Activated CD8-positive, alpha-beta memory T cell treated with anti-CD3 and anti-CD28 coated beads for 1 hour (primary cell): ENCODE measurements at regions not wholly inside any gene's neighbourhood (a gene's known extent, or its start where the extent isn't known, plus 50 kb on each side); places are given as distances from the start of the nearest gene placed in this dataset.
A peak's percentile ranks its signal among the peaks of the same experiment; 100 is the strongest.

Experiments
- DNase-seq, 2 donors: peaks; one replicate each; pipeline ENCODE4 v3.0.0-alpha.2; 2020; ENCODE audit warnings: low read depth in 1 of 2; ENCODE audit errors: extremely low read depth in 1 of 2

- no peak for DNase-seq
Observed at GRCh38 chr6:40313582-40313981, 273.6 kb downstream of the LRFN2 start.

- no peak for DNase-seq
Observed at GRCh38 chr6:40312213-40313015, 274.8 kb downstream of the LRFN2 start.

GRCh38 chr6:40308533-40309306 is 278.4 kb downstream of the LRFN2 start:
- DNase-seq = peak in 1 of 2 donors; percentile 8

- DNase-seq = no peak
Observed at GRCh38 chr6:40307712-40308111, 279.5 kb downstream of the LRFN2 start.

GRCh38 chr6:40302856-40303454 is 284.2 kb downstream of the LRFN2 start:
- DNase-seq = no peak

- no peak for DNase-seq
Observed at GRCh38 chr6:40299681-40300080, 287.5 kb downstream of the LRFN2 start.

GRCh38 chr6:40298207-40298606 is 289.0 kb downstream of the LRFN2 start:
- DNase-seq = no peak

GRCh38 chr6:40295251-40295950 is 291.8 kb downstream of the LRFN2 start:
- no peak for DNase-seq

- no peak for DNase-seq
Observed at GRCh38 chr6:40293460-40294185, 293.5 kb downstream of the LRFN2 start.

- no peak for DNase-seq
Observed at GRCh38 chr6:40293060-40293459, 294.1 kb downstream of the LRFN2 start.

- no peak for DNase-seq
Observed at GRCh38 chr6:40290816-40291215, 296.3 kb downstream of the LRFN2 start.

- DNase-seq = no peak
Observed at GRCh38 chr6:40288919-40289318, 298.2 kb downstream of the LRFN2 start.

GRCh38 chr6:40287296-40287850 is 299.8 kb downstream of the LRFN2 start:
- DNase-seq = no peak

- no peak for DNase-seq
Observed at GRCh38 chr6:40286721-40287120, 300.4 kb downstream of the LRFN2 start.

GRCh38 chr6:40285996-40286395 is 301.2 kb downstream of the LRFN2 start:
- no peak for DNase-seq

- DNase-seq = no peak
Observed at GRCh38 chr6:40285535-40285934, 301.6 kb downstream of the LRFN2 start.

- DNase-seq = no peak
Observed at GRCh38 chr6:40282986-40283385, 304.2 kb downstream of the LRFN2 start.

- DNase-seq = no peak
Observed at GRCh38 chr6:40281402-40281801, 305.8 kb downstream of the LRFN2 start.

- DNase-seq = no peak
Observed at GRCh38 chr6:40280231-40280630, 306.9 kb downstream of the LRFN2 start.

- no peak for DNase-seq
Observed at GRCh38 chr6:40276141-40276540, 311.0 kb downstream of the LRFN2 start.
